G401.6 (cell line): ENCODE measurements at regions not wholly inside any gene's neighbourhood (a gene's known extent, or its start where the extent isn't known, plus 50 kb on each side); places are given as distances from the start of the nearest gene placed in this dataset.

Source experiments
- FAIRE-seq: peaks from 2 replicates; lab custom pipeline; 2012; peaks lifted over from hg19 to GRCh38; lab: Jason Lieb, UNC

GRCh38 chr3:9301091-9301490, 51.6 kb upstream of the SRGAP3 start:
- FAIRE-seq = no peak

GRCh38 chr3:9301798-9302197, 52.4 kb upstream of the SRGAP3 start:
- no peak for FAIRE-seq

DNA sequence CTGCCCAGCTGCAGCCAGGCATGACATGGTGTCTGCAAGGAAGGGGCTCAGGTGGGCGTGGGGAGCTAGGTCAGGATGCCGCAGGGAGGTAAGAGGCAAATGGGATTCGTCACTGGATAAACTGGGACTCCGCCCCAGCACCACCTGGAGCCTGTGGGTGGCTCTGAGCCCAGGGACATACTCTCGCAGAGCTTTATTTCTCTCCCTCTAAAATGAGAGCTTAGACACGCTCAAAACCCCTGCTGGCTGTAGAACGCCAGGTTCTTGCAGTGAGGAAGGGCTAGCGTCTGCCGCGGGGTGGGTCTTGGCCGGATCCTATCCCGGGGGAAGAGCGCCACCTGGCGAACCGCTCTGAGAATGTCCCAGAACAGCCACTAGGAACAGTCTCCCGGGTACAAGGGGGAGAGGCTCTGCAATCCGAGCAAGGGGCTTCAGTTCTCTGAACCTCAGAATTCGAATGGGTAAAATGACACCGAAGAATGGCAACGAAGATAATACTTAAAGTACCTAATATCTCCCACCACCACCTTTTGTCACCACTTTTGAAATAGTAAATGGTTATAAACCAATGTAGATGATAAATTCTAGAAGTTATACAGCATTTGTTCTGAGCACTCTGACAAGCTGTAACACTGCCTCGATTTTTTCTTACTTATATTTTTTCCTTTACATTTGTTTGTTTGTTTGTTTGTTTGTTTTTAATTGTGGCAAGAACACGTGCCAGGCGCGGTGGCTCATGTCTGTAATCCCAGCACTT, 53.2 kb upstream of the SRGAP3 start:
- peak; percentile 42 for FAIRE-seq

DNA sequence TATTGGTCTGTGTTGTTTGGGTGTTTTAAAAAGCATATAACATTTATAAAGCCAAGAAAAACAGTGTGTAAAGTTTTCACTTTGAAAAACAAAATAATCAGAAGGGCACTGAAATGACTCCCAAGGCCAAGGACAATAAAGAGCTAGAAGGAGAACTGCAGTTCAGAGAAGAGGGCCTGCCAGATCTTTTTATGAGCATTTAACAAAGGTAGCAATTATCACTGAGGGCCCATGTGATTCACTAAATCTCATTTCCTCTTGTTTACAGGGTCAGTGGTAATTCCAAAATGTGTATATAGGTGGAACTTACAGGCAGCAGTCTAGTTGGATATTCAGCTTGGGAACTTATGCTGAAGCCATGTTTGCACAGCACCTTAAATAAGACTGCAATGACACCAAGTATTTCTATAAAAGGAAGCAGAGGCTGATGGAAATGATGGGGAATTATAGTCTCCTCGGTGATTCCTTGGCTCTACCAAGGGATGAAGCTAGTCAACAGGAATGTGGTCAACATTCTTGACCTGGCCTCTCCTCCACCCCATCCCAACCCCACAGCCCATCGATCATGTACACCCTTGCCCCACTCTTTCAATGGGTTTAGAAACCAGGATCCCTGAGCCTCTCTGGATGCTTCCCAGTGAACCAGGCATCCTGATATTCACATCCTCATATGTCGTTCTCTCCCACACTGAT, 54.4 kb upstream of the THUMPD3 start:
- no peak for FAIRE-seq

- no peak for FAIRE-seq
These were observed 52.8 kb upstream of the THUMPD3 start for GRCh38 chr3:9310043-9310442.

GRCh38 chr3:9311228-9311627, 51.6 kb upstream of the THUMPD3 start:
- FAIRE-seq = no peak
